ENCODE measurements at regions not wholly inside any gene's neighbourhood (a gene's known extent, or its start where the extent isn't known, plus 50 kb on each side); places are given as distances from the start of the nearest gene placed in this dataset.

- H3K36me3 Mint-ChIP-seq (ENCODE audit: low read depth) = no peaks in the 10 kb centered on the region
- no peak overlapping the region for H3K4me3 Mint-ChIP-seq
- no peaks in the 10 kb centered on the region for H3K9me3 Mint-ChIP-seq
- no peak overlapping the region for H3K27ac Mint-ChIP-seq
- no peak for TF ChIP-seq CTCF (IDR thresholded peaks at IDR 0.05; ENCODE audit: unreplicated experiment in 3 of 3)
- no peaks in the 10 kb centered on the region for H3K4me1 Mint-ChIP-seq
- H3K27me3 Mint-ChIP-seq (ENCODE audit: low read depth) = no peaks in the 10 kb centered on the region
These were observed 644.7 kb upstream of the CDH6 start for GRCh38 chr5:30548580-30549305.

- H3K9me3 Mint-ChIP-seq = peaks cover 4% of the 10 kb centered on the region
- no peak overlapping the region for H3K27ac Mint-ChIP-seq
- H3K27me3 Mint-ChIP-seq (ENCODE audit: low read depth) = no peaks in the 10 kb centered on the region
- TF ChIP-seq CTCF (IDR thresholded peaks at IDR 0.05; ENCODE audit: unreplicated experiment in 3 of 3) = no peak
- H3K4me3 Mint-ChIP-seq = no peak overlapping the region
- peaks cover 7% of the 10 kb centered on the region for H3K4me1 Mint-ChIP-seq
- H3K36me3 Mint-ChIP-seq (ENCODE audit: low read depth) = no peaks in the 10 kb centered on the region
These were observed 653.3 kb upstream of the CDH6 start for GRCh38 chr5:30540150-30540549.

- Mint-ChIP-seq H3K27me3 (ENCODE audit: low read depth) (no peaks in the 10 kb centered on the region), H3K27ac (peak overlapping the region in 1 of 3 experiments; percentile 4), H3K36me3 (ENCODE audit: low read depth) (no peaks in the 10 kb centered on the region), H3K9me3 (peaks cover 4% of the 10 kb centered on the region), H3K4me1 (peaks cover 7% of the 10 kb centered on the region), H3K4me3 (no peak overlapping the region)
- no peak for TF ChIP-seq CTCF (IDR thresholded peaks at IDR 0.05; ENCODE audit: unreplicated experiment in 3 of 3)
These were observed 654.4 kb upstream of the CDH6 start for GRCh38 chr5:30539004-30539634.

- no peak for TF ChIP-seq CTCF (IDR thresholded peaks at IDR 0.05; ENCODE audit: unreplicated experiment in 3 of 3)
- Mint-ChIP-seq H3K27ac (no peak overlapping the region), H3K27me3 (ENCODE audit: low read depth) (no peaks in the 10 kb centered on the region), H3K4me1 (no peaks in the 10 kb centered on the region), H3K4me3 (no peak overlapping the region), H3K36me3 (ENCODE audit: low read depth) (no peaks in the 10 kb centered on the region), H3K9me3 (no peaks in the 10 kb centered on the region)
These were observed 668.1 kb upstream of the CDH6 start for GRCh38 chr5:30525353-30525752.

GRCh38 chr5:30524428-30524827 is 669.1 kb upstream of the CDH6 start:
- H3K27ac Mint-ChIP-seq = no peak overlapping the region
- H3K4me3 Mint-ChIP-seq = no peak overlapping the region
- H3K27me3 Mint-ChIP-seq (ENCODE audit: low read depth) = no peaks in the 10 kb centered on the region
- no peaks in the 10 kb centered on the region for H3K9me3 Mint-ChIP-seq
- no peaks in the 10 kb centered on the region for H3K36me3 Mint-ChIP-seq (ENCODE audit: low read depth)
- TF ChIP-seq CTCF (IDR thresholded peaks at IDR 0.05; ENCODE audit: unreplicated experiment in 3 of 3) = no peak
- no peaks in the 10 kb centered on the region for H3K4me1 Mint-ChIP-seq

- Mint-ChIP-seq H3K27ac (peak overlapping the region in 2 of 3 experiments; percentile 12 to 20), H3K4me1 (no peaks in the 10 kb centered on the region), H3K4me3 (no peak overlapping the region), H3K36me3 (ENCODE audit: low read depth) (no peaks in the 10 kb centered on the region), H3K9me3 (no peaks in the 10 kb centered on the region), H3K27me3 (ENCODE audit: low read depth) (no peaks in the 10 kb centered on the region)
- no peak for TF ChIP-seq CTCF (IDR thresholded peaks at IDR 0.05; ENCODE audit: unreplicated experiment in 3 of 3)
These were observed 670.4 kb upstream of the CDH6 start for GRCh38 chr5:30523061-30523460.

All from nephron (organoid).